GM12865 (cell line): ENCODE measurements at regions not wholly inside any gene's neighbourhood (a gene's known extent, or its start where the extent isn't known, plus 50 kb on each side); places are given as distances from the start of the nearest gene placed in this dataset.

Source experiments
- DNase-seq: peaks from one replicate; pipeline ENCODE4 v3.0.0; 2010; ENCODE audit warnings: low read depth
- H3K4me3 ChIP-seq: 2 replicates; pipeline ENCODE4 v1.5.1; 2011; ENCODE audit warnings: mild to moderate bottlenecking, low read depth, low read length, control low read depth
- CTCF ChIP-seq: IDR thresholded peaks from 2 replicates; pipeline ENCODE4 v1.5.1; 2011; ENCODE audit warnings: low read length, control low read depth, low read depth, inconsistent platforms; ENCODE audit not compliant: insufficient read depth; ENCODE audit errors: missing control alignments

DNA sequence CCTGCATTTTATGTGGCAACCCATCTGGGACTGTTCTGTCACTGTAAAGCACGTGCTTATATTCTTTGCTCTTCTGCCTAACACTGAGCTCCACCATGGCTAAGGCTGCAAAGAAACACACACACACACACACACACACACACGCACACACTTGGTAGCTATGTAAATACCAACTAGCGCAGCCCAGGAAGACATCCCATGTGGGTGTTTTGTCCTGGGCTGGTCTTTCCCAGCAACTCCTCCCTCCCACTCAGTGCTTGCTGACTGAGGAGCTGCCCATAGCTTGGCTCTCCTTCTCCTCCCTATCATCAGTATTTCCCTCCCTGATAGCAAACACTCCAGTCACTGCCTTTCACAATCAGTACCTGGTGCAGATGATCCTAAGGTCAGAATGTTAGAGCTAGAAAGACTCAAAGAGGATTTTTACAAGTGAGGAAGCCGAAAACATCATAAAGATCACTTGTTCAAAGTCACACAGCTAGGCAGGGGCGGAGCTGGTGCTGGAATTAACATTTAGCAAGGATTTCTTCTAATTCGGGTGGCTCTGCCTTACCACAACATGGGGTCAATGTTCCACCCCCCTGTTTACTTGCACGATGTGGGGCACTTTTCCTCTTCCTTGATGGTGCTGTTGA, 377.1 kb upstream of the TBL1XR1 start:
- no peak for DNase-seq
- no peak for TF ChIP-seq CTCF
- H3K4me3 ChIP-seq = no peak overlapping the region

GRCh38 chr3:177576746-177577145, 379.5 kb upstream of the TBL1XR1 start:
- DNase-seq = no peak
- no peak for TF ChIP-seq CTCF
- H3K4me3 ChIP-seq = no peak overlapping the region

GRCh38 chr3:177578488-177578887, 381.2 kb upstream of the TBL1XR1 start:
- no peak for TF ChIP-seq CTCF
- DNase-seq = peak; percentile 41
- no peak overlapping the region for H3K4me3 ChIP-seq

DNA sequence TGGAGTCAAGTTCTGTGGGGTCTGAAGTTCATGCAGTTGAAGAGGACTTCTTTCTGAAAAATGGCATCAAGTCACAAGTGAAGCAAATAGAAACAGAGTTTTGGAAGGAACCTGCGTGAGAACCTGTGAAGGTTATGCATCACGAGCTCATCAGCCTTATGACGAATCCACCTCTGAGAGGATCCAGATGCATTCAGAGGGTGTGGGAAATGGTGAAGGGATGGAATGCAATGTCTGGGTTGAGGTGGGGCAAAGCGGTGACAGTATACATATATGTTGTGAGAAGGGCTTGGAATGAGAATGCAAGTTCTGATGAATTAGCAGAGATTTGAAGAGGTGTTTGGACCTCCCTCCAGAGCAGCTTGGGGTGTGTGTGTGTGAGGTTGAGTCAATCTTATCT, 382.1 kb upstream of the TBL1XR1 start:
- TF ChIP-seq CTCF = no peak
- H3K4me3 ChIP-seq = no peak overlapping the region

GRCh38 chr3:177580437-177580836, 383.2 kb upstream of the TBL1XR1 start:
- TF ChIP-seq CTCF = no peak
- DNase-seq = no peak

More for the DNA sequence above, 382.1 kb upstream of the TBL1XR1 start:
- DNase-seq = no peak

DNA sequence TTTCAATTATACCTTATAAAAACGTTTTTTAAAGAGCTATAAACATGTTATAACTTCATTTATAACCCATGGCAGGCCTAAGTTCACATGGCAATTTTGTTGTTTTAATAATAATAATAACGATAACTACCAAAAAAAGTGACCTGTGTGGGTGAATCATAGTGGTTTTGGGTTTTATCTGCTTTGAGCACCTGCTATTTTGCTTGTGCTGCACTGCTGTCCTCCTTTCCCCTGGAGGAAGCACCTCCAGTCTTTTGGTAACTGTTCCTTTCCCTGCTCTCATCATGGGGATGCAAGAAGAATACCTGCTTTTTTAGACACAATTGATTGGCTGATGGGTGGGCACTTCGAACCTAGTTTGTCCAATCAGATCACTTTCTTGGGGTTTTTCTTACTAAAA, 388.0 kb upstream of the TBL1XR1 start:
- no peak for DNase-seq
- no peak overlapping the region for H3K4me3 ChIP-seq
- TF ChIP-seq CTCF = no peak

More at GRCh38 chr3:177580437-177580836, 383.2 kb upstream of the TBL1XR1 start:
- no peak overlapping the region for H3K4me3 ChIP-seq

- no peak for TF ChIP-seq CTCF
- no peak overlapping the region for H3K4me3 ChIP-seq
- DNase-seq = no peak
Observed at GRCh38 chr3:177589041-177589650, 391.9 kb upstream of the TBL1XR1 start.
